PC-3 (cell line): ENCODE measurements at regions not wholly inside any gene's neighbourhood (a gene's known extent, or its start where the extent isn't known, plus 50 kb on each side); places are given as distances from the start of the nearest gene placed in this dataset.

Source experiments
- ATAC-seq: fragments of 200-7000 bp; cut with Tn5 transposase; 2 replicates; pipeline ENCODE4 v1.9.1; 2020; ENCODE audit warnings: mild to moderate bottlenecking, moderate library complexity
- BruUV-seq: library from RNA; stranded (reverse); fragments of 400-500 nt; replicated peaks from 2 replicates; lab custom pipeline; 2021; lab: Mats Ljungman, UMichigan
- CTCF ChIA-PET: fragments of 300-600 bp; sonication (Branson Sonifier 250); formaldehyde crosslinking; loops from one replicate; lab custom pipeline; 2022; ENCODE audit warnings: antibody characterized with exemption; lab: Charles Lee
- POLR2A ChIA-PET: fragments of 300-600 bp; sonication (Branson Sonifier 250); formaldehyde crosslinking; loops from one replicate; lab custom pipeline; 2022; ENCODE audit warnings: antibody characterized with exemption; ENCODE audit not compliant: unreplicated experiment; lab: Charles Lee
- DNase-seq: peaks from one replicate; pipeline ENCODE4 v3.0.0-alpha.2; 2015
- H2AFZ ChIP-seq: fragments of 300-600 bp; sonication (generic); 2 replicates; pipeline ENCODE4 v1.6.0; 2016; ENCODE audit warnings: antibody characterized with exemption, low read length
- H3F3A ChIP-seq: fragments of 300-600 bp; sonication (generic); one replicate; pipeline ENCODE4 v1.6.0; 2017; ENCODE audit warnings: antibody characterized with exemption, low read length, control low read depth, mild to moderate bottlenecking; ENCODE audit not compliant: unreplicated experiment
- H3K27ac ChIP-seq: fragments of 300-600 bp; sonication (generic); 2 replicates; pipeline ENCODE4 v1.5.1; 2016; ENCODE audit warnings: mild to moderate bottlenecking, low read length
- H3K27me3 ChIP-seq: fragments of 300-600 bp; sonication (generic); 2 replicates; pipeline ENCODE4 v1.6.1; 2016; ENCODE audit warnings: low read length, mixed read lengths
- H3K36me3 ChIP-seq: fragments of 300-600 bp; sonication (generic); 2 replicates; pipeline ENCODE4 v1.6.1; 2016; ENCODE audit warnings: low read depth, mixed run types, low read length, mixed read lengths
- H3K4me1 ChIP-seq: fragments of 300-600 bp; sonication (generic); 2 replicates; pipeline ENCODE4 v1.5.1; 2016; ENCODE audit warnings: low read length; ENCODE audit not compliant: insufficient read depth
- H3K4me2 ChIP-seq: fragments of 300-600 bp; sonication (generic); 2 replicates; pipeline ENCODE4 v1.6.0; 2016; ENCODE audit warnings: low read length
- H3K4me3 ChIP-seq: fragments of 300-600 bp; sonication (generic); 2 replicates; pipeline ENCODE4 v1.5.1; 2016; ENCODE audit warnings: mild to moderate bottlenecking, low read length, mixed read lengths
- H3K79me2 ChIP-seq: fragments of 300-600 bp; sonication (generic); 2 replicates; pipeline ENCODE4 v1.6.1; 2017; ENCODE audit warnings: low read length, mixed read lengths
- H3K9ac ChIP-seq: fragments of 300-600 bp; sonication (generic); 2 replicates; pipeline ENCODE4 v1.6.0; 2016; ENCODE audit warnings: mild to moderate bottlenecking, low read length
- H3K9me2 ChIP-seq: fragments of 300-600 bp; sonication (generic); replicated peaks from 2 replicates; pipeline ENCODE4 v1.6.1; 2016; ENCODE audit warnings: mixed run types, low read length, mixed read lengths
- H3K9me3 ChIP-seq: fragments of 300-600 bp; sonication (generic); 2 replicates; pipeline ENCODE4 v1.6.1; 2016; ENCODE audit warnings: low read length, mixed read lengths
- H4K20me1 ChIP-seq: fragments of 300-600 bp; sonication (generic); 2 replicates; pipeline ENCODE4 v1.6.1; 2016; ENCODE audit warnings: low read length, mixed read lengths
- CTCF ChIP-seq: fragments of 300-600 bp; sonication (generic); conservative IDR thresholded peaks from 2 replicates; pipeline ENCODE4 v1.5.1; 2017; ENCODE audit warnings: antibody characterized with exemption, low read depth, mild to moderate bottlenecking, low read length
- EZH2 ChIP-seq: fragments of 300-600 bp; sonication (generic); IDR thresholded peaks from one replicate; pipeline ENCODE4 v1.6.1; 2017; ENCODE audit warnings: antibody characterized with exemption, mild to moderate bottlenecking, low read length; ENCODE audit not compliant: unreplicated experiment
- EZH2phosphoT487 ChIP-seq: fragments of 300-600 bp; sonication (generic); IDR thresholded peaks from 2 replicates; pipeline ENCODE4 v1.6.1; 2018; ENCODE audit warnings: mild to moderate bottlenecking, antibody characterized with exemption, low read length, borderline replicate concordance
- intact Hi-C: fragments of 100-400 bp; cut with micrococcal nuclease; formaldehyde crosslinking; loops from 2 replicates; pipeline ENCODE4 v1.9.0; 2023

DNA sequence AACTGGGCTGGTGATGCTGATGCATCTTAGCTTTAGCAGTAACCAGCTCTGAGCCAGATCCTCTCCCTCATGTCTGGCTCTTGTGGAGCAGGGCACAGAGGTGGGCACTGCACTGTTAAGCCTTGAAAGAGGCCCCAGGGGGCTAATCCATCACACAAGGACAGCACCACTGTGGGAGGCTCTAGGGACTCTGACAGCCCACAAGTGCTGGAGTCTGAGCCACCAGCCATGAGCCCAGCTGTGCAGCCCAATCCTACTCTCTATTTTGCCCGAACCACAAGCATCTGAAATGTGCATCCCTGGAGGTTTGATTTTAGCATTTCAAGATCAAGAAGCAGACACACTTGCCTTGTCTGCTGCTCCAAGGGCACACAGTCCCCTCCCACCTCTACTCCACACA, 407.1 kb upstream of the TRPC7 start:
- POLR2A ChIA-PET = no interaction called here
- CTCF ChIA-PET = no interaction called here
- H3K4me3 ChIP-seq = no peak overlapping the region
- no peaks in the 10 kb centered on the region for H4K20me1 ChIP-seq
- H2AFZ ChIP-seq = no peak overlapping the region
- intact Hi-C loops = no loop called here
- H3F3A ChIP-seq = no peaks in the 10 kb centered on the region
- no TSS peak for BruUV-seq
- DNase-seq (no peak), ATAC-seq (no peak)
- peaks cover 17% of the 10 kb centered on the region for H3K4me1 ChIP-seq
- H3K27ac ChIP-seq = no peak overlapping the region
- H3K27me3 ChIP-seq = no peaks in the 10 kb centered on the region
- no peaks in the 10 kb centered on the region for H3K79me2 ChIP-seq
- H3K36me3 ChIP-seq = no peaks in the 10 kb centered on the region; the same call in 1 of the 2 replicates
- H3K9me3 ChIP-seq = no peaks in the 10 kb centered on the region
- no peaks in the 10 kb centered on the region for H3K9me2 ChIP-seq
- TF ChIP-seq EZH2phosphoT487 = no peak
- TF ChIP-seq EZH2 = no peak
- TF ChIP-seq CTCF = no peak
- H3K9ac ChIP-seq = no peak overlapping the region
- no peak overlapping the region for H3K4me2 ChIP-seq

GRCh38 chr5:136769900-136770684, 404.7 kb upstream of the TRPC7 start:
- POLR2A ChIA-PET = no interaction called here
- intact Hi-C loops = loop anchor here (1.0 to 2.0 kb wide), 5 partner anchors 39 to 521 kb away; partner anchors contain the start of gene TRPC7
- no TSS peak for BruUV-seq
- H3K79me2 ChIP-seq = no peaks in the 10 kb centered on the region
- no peak overlapping the region for H2AFZ ChIP-seq
- H3K27me3 ChIP-seq = no peaks in the 10 kb centered on the region
- no peaks in the 10 kb centered on the region for H3K4me1 ChIP-seq
- H3K4me2 ChIP-seq = no peak overlapping the region
- CTCF ChIA-PET = interaction anchor here (1.0 kb wide), 1 partner anchor 132 kb away, joined by 7 read pairs; no protein-coding TSS in a partner anchor
- DNase-seq (peak; percentile 79), ATAC-seq (peak; percentile 77)
- H3K9me2 ChIP-seq = no peaks in the 10 kb centered on the region
- H3K9me3 ChIP-seq = no peaks in the 10 kb centered on the region
- no peak overlapping the region for H3K9ac ChIP-seq
- no peaks in the 10 kb centered on the region for H3F3A ChIP-seq
- TF ChIP-seq CTCF (peak; percentile 84), EZH2phosphoT487 (no peak)
- no peak overlapping the region for H3K4me3 ChIP-seq
- no peak overlapping the region for H3K27ac ChIP-seq
- no peaks in the 10 kb centered on the region; the same call in 1 of the 2 replicates for H3K36me3 ChIP-seq
- no peaks in the 10 kb centered on the region for H4K20me1 ChIP-seq

DNA sequence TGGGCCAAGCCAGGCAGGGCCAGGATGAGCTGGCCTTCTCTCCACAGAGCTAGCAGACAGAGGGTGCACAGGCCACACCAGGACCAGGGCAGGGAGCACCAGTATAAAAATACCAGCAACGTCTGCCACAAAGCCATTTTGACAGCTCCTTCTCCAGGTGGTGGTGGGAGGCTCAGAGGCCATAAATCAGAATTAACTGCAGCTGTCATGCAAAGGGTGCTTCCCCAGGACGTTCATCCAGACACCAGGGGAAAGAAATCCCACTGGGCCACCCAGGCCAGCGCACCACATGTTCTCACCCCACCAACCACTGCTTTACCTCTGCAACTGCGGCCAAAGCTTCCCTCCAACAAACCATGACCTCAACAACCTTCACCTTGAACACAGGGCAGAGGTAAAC, 403.7 kb upstream of the TRPC7 start:
- no peaks in the 10 kb centered on the region for H3K27me3 ChIP-seq
- intact Hi-C loops = loop anchor here (2.0 kb wide), 1 partner anchor 38 kb away; no protein-coding TSS in a partner anchor

More for the DNA sequence above, 403.7 kb upstream of the TRPC7 start:
- Histone ChIP-seq H3K4me2 (no peak overlapping the region), H3K4me3 (no peak overlapping the region), H3K27ac (no peak overlapping the region), H2AFZ (no peak overlapping the region), H3K36me3 (no peaks in the 10 kb centered on the region; the same call in 1 of the 2 replicates), H3K9ac (no peak overlapping the region), H3K79me2 (no peaks in the 10 kb centered on the region), H3K4me1 (no peaks in the 10 kb centered on the region), H4K20me1 (no peaks in the 10 kb centered on the region), H3K9me3 (no peaks in the 10 kb centered on the region), H3F3A (no peaks in the 10 kb centered on the region), H3K9me2 (no peaks in the 10 kb centered on the region)
- no TSS peak for BruUV-seq
- TF ChIP-seq EZH2phosphoT487 = no peak
- no peak for TF ChIP-seq EZH2
- no peak for TF ChIP-seq CTCF
- POLR2A ChIA-PET = no interaction called here
- CTCF ChIA-PET = no interaction called here
- ATAC-seq (no peak), DNase-seq (no peak)
